ENCODE measurements at regions not wholly inside any gene's neighbourhood (a gene's known extent, or its start where the extent isn't known, plus 50 kb on each side); places are given as distances from the start of the nearest gene placed in this dataset.

- POLR2A ChIA-PET, result no interaction called here
- Histone ChIP-seq H3K79me2 (ENCODE audit: control insufficient read depth, insufficient read depth, low read length) (no peaks in the 10 kb centered on the region), H3K4me1 (ENCODE audit: control insufficient read depth, extremely low read depth, insufficient read depth, low read length) (no peaks in the 10 kb centered on the region), H3K36me3 (ENCODE audit: control insufficient read depth in 2 of 2, extremely low read depth in 1 of 2, insufficient read depth in 2 of 2, low read length in 2 of 2) (no peaks in the 10 kb centered on the region), H3K9ac (replicated peaks; ENCODE audit: extremely low read depth, insufficient read depth, low read length) (no peak overlapping the region), H2AFZ (ENCODE audit: low read depth, low read length) (no peak overlapping the region), H3K4me3 (replicated peaks in 1 of 3; ENCODE audit: insufficient read depth in 1 of 3, low read depth in 1 of 3, low read length in 3 of 3) (no peak overlapping the region), H4K20me1 (replicated peaks; ENCODE audit: control insufficient read depth, extremely low read depth, insufficient read depth, low read length) (no peaks in the 10 kb centered on the region), H3K27ac (ENCODE audit: insufficient read depth, low read depth, low read length) (no peak overlapping the region), H3K9me3 (replicated peaks; ENCODE audit: control insufficient read depth, insufficient read depth, low read length) (no peaks in the 10 kb centered on the region), H3K27me3 (ENCODE audit: control insufficient read depth in 2 of 2, insufficient read depth in 2 of 2, low read length in 2 of 2) (no peaks in the 10 kb centered on the region), H3K9me1 (replicated peaks; ENCODE audit: control insufficient read depth, extremely low read depth, insufficient read depth, low read length) (no peaks in the 10 kb centered on the region), H3K4me2 (ENCODE audit: insufficient read depth, low read length) (no peak overlapping the region)
- dilution Hi-C loops (cut with MboI; ENCODE audit: extremely low pct_ligation_motif_present, low sequenced_read_pairs) (no loop called here), intact Hi-C loops (cut with micrococcal nuclease) (no loop called here)
- FAIRE-seq (no peak), DNase-seq (ENCODE audit: low read depth, low spot score) (no peak)
- CTCF ChIA-PET, result no interaction called here
- no TSS peak for BruUV-seq (replicated peaks)
- TF ChIP-seq POLR2A (IDR thresholded peaks at IDR 0.05; ENCODE audit: low read depth, low read length) (no peak), JUN (IDR thresholded peaks at IDR 0.05; ENCODE audit: borderline replicate concordance, insufficient read depth, insufficient read length, low read depth) (no peak), FOS (IDR thresholded peaks at IDR 0.05; ENCODE audit: borderline replicate concordance, insufficient read depth, low read length) (no peak), MYC (IDR thresholded peaks at IDR 0.05; ENCODE audit: low read depth, low read length) (no peak), EZH2 (IDR thresholded peaks at IDR 0.05; ENCODE audit: borderline replicate concordance, low read depth, low read length, severe bottlenecking) (no peak), CTCF (IDR thresholded peaks at IDR 0.05; ENCODE audit: extremely low read depth in 1 of 2, insufficient read depth in 1 of 2, low read depth in 1 of 2, low read length in 2 of 2) (no peak), MAX (IDR thresholded peaks at IDR 0.05; ENCODE audit: insufficient read depth, insufficient read length) (no peak), GATA2 (IDR thresholded peaks at IDR 0.05; ENCODE audit: insufficient read depth, insufficient read length, low read depth, low read length) (no peak), POLR2AphosphoS5 (IDR thresholded peaks at IDR 0.05; ENCODE audit: insufficient read depth, low read depth, low read length) (no peak)
Measured at GRCh38 chrX:126063984-126064383, 102.1 kb downstream of the DCAF12L2 start.
